Dendritic cell treated with granulocyte-macrophage colony-stimulating factor and Interleukin-4, amounts not matched to agents 40 ng/mL and 50 ng/mL, for 4 days (primary cell): ENCODE measurements at regions not wholly inside any gene's neighbourhood (a gene's known extent, or its start where the extent isn't known, plus 50 kb on each side); places are given as distances from the start of the nearest gene placed in this dataset.

Source experiments
- H3K27ac Mint-ChIP-seq: one replicate; pipeline ENCODE4 v1.8.0; 2022; ENCODE audit warnings: mild to moderate bottlenecking, mixed read lengths
- H3K27me3 Mint-ChIP-seq: one replicate; pipeline ENCODE4 v1.8.0; 2022; ENCODE audit warnings: mild to moderate bottlenecking, mixed read lengths
- H3K36me3 Mint-ChIP-seq: one replicate; pipeline ENCODE4 v1.8.0; 2022; ENCODE audit warnings: low read depth, mixed read lengths
- H3K4me1 Mint-ChIP-seq: one replicate; pipeline ENCODE4 v1.8.0; 2022; ENCODE audit warnings: low read depth, mixed read lengths
- H3K4me3 Mint-ChIP-seq: one replicate; pipeline ENCODE4 v1.8.0; 2022; ENCODE audit warnings: mild to moderate bottlenecking, moderate library complexity, mixed read lengths
- H3K9me3 Mint-ChIP-seq: one replicate; pipeline ENCODE4 v1.8.0; 2022; ENCODE audit warnings: mixed read lengths
- intact Hi-C: fragments of 100-400 bp; cut with micrococcal nuclease; formaldehyde crosslinking; loops from one replicate; pipeline ENCODE4 v1.15.0; 2022

DNA sequence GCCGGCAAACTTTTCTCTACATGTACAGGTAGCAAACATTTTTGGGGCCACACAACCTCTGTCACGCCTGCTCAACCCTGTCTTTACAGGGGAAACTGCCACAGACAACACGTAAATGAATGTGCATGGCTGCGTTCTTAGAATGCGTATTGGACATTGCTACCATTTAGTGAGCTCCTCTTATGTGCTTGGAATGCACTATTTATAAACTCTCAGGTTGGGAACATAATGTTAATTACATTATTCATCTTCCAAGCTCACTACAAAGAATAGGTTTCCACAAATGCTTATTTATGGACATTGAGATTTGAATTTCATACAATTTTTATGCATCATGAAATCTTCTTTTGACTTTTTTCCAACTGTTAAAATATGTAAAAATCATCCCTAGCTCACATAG lies 92.0 kb upstream of the RPS6KA2 start:
- Mint-ChIP-seq H3K27me3 (no peaks in the 10 kb centered on the region), H3K4me1 (no peaks in the 10 kb centered on the region), H3K36me3 (no peaks in the 10 kb centered on the region), H3K27ac (no peak overlapping the region), H3K4me3 (no peak overlapping the region), H3K9me3 (no peaks in the 10 kb centered on the region)
- intact Hi-C loops: no loop called here

GRCh38 chr6:166718516-166718915 lies 91.5 kb upstream of the RPS6KA2 start:
- H3K27me3 Mint-ChIP-seq: no peaks in the 10 kb centered on the region
- H3K36me3 Mint-ChIP-seq: no peaks in the 10 kb centered on the region
- H3K27ac Mint-ChIP-seq: no peak overlapping the region
- no peaks in the 10 kb centered on the region for H3K4me1 Mint-ChIP-seq
- H3K9me3 Mint-ChIP-seq: no peaks in the 10 kb centered on the region
- intact Hi-C loops: no loop called here
- H3K4me3 Mint-ChIP-seq: no peak overlapping the region

DNA sequence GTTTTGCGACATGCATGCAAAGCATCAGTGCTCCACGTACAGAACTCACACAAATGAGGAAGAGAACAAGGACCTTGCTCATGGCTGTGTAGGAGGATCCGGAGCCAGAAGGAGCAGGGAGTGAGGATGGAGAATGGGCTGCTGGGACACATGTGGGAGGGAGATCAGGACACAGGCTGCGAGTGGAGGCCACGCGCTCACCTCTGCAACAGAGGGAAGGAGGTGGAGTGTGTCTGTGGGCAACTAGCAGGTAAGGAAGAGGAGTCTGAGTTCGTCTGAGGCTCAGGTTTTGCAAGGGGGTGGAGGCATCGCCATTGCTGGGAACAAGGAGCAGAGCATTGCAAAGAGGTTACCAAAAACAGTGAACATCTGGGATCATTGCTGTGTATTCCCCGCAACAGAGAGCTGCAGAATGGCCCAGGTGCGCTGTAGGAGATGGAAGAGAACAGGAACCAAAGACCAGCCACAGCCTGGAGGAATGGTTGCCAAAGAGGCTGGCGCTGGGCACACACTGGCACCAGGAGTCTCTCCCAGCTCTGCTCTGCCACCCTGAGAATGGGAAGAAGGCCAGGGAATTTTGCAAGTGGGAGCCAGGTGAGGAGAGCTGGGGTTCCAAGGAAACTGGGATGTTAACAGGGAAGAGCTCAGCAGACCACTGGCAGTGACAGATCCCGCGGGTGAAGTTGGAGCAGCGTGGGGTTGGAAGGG lies 90.0 kb upstream of the RPS6KA2 start:
- no peaks in the 10 kb centered on the region for H3K4me1 Mint-ChIP-seq
- no peak overlapping the region for H3K4me3 Mint-ChIP-seq
- H3K36me3 Mint-ChIP-seq: no peaks in the 10 kb centered on the region
- no peak overlapping the region for H3K27ac Mint-ChIP-seq
- no peaks in the 10 kb centered on the region for H3K27me3 Mint-ChIP-seq
- intact Hi-C loops: no loop called here
- H3K9me3 Mint-ChIP-seq: no peaks in the 10 kb centered on the region

DNA sequence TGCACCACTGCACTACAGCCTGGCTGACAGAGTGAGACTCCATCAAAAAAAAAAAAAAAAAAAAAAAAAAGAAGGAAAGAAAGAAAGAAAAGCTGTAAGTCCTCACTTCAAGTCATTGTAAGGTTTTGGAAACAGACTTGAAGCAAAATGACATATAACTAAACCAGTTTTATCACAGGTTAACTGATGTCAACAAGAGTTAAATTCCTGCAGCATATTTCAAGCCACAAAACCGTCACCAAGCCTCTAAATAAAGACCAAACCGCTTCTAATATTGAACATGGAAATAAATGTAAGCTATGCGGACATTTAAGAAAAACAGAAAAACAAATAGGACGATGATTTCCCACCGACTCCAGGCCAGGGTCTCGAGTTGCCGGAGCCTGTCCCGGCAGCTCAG lies 88.9 kb upstream of the RPS6KA2 start:
- Mint-ChIP-seq H3K36me3 (no peaks in the 10 kb centered on the region), H3K9me3 (peaks cover 9% of the 10 kb centered on the region), H3K4me3 (no peak overlapping the region), H3K4me1 (no peaks in the 10 kb centered on the region), H3K27me3 (no peaks in the 10 kb centered on the region), H3K27ac (no peak overlapping the region)
- intact Hi-C loops: no loop called here

DNA sequence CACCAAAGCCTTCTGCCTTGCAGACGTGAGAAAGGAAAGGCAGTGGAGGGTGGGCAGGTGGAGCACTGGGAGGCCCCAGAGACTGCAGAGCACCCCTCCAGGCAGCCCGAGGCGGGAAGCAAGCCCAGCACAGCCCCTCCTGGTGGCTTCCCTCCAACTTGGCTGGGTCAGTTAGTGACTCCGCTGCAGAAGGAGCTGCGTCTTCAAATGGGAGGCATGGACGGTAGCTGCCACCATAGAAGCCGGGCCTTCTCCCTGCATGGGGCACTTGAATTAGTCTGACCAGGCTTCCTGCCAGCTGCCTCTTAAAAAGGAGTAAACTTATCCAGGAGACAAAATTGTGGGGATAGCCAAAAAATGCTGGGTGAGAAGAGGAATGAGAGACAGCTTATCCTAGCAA lies 88.0 kb upstream of the RPS6KA2 start:
- Mint-ChIP-seq H3K4me1 (no peaks in the 10 kb centered on the region), H3K4me3 (no peak overlapping the region), H3K27me3 (no peaks in the 10 kb centered on the region), H3K27ac (no peak overlapping the region), H3K9me3 (peaks cover 10% of the 10 kb centered on the region), H3K36me3 (no peaks in the 10 kb centered on the region)
- intact Hi-C loops: no loop called here

GRCh38 chr6:166714581-166714980 lies 87.5 kb upstream of the RPS6KA2 start:
- H3K27me3 Mint-ChIP-seq: no peaks in the 10 kb centered on the region
- H3K9me3 Mint-ChIP-seq: peaks cover 10% of the 10 kb centered on the region
- H3K4me3 Mint-ChIP-seq: no peak overlapping the region
- H3K4me1 Mint-ChIP-seq: no peaks in the 10 kb centered on the region
- no peak overlapping the region for H3K27ac Mint-ChIP-seq
- intact Hi-C loops: no loop called here
- no peaks in the 10 kb centered on the region for H3K36me3 Mint-ChIP-seq

- H3K4me3 Mint-ChIP-seq: no peak overlapping the region
- no peaks in the 10 kb centered on the region for H3K36me3 Mint-ChIP-seq
- H3K27ac Mint-ChIP-seq: no peak overlapping the region
- H3K4me1 Mint-ChIP-seq: no peaks in the 10 kb centered on the region
- no peaks in the 10 kb centered on the region for H3K27me3 Mint-ChIP-seq
- intact Hi-C loops: no loop called here
- peaks cover 10% of the 10 kb centered on the region for H3K9me3 Mint-ChIP-seq
Measured at GRCh38 chr6:166714187-166714510, 87.1 kb upstream of the RPS6KA2 start.

DNA sequence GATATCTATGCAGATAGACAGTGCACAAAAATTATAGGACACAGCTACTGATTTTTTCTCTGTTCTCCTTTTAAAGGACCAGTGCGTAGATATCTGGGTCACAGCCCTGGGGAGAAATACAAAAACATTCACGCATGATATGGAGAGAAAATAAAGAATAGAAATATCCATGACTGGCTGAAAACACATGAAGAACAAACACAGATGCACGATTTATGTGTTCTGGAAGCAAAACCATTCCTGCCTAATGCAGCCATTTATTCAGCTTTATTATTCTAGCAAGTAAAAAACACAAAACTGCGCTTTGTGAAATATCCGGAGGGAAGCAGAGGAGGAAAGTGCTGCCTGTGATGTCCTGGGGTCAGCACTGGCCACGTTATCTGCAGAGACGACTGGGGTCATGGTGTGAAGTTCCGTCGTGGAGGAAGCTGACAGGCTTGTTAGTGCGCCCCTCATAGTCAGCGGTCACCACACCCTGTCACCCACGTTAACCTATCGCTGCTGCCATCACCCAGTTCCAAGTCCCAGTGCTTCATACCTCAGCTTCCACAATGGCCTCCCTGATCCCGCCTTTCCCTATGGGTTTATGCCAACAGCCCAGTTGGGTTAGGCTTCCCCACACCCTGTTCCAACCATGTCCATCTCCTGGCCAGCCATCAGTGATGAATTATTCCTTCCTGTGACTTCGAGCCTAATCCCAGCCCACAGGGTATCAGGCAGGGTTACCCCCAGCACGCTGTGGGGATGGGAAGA lies 86.6 kb upstream of the RPS6KA2 start:
- Mint-ChIP-seq H3K4me1 (no peaks in the 10 kb centered on the region), H3K27ac (no peak overlapping the region), H3K4me3 (no peak overlapping the region), H3K9me3 (peaks cover 10% of the 10 kb centered on the region), H3K36me3 (no peaks in the 10 kb centered on the region), H3K27me3 (no peaks in the 10 kb centered on the region)
- intact Hi-C loops: no loop called here

- Mint-ChIP-seq H3K9me3 (peaks cover 10% of the 10 kb centered on the region), H3K4me3 (no peak overlapping the region), H3K27me3 (no peaks in the 10 kb centered on the region), H3K27ac (no peak overlapping the region), H3K4me1 (no peaks in the 10 kb centered on the region), H3K36me3 (no peaks in the 10 kb centered on the region)
- intact Hi-C loops: no loop called here
Measured at GRCh38 chr6:166712286-166713228, 85.5 kb upstream of the RPS6KA2 start.

GRCh38 chr6:166710084-166710483 lies 83.0 kb upstream of the RPS6KA2 start:
- intact Hi-C loops: no loop called here
- H3K4me3 Mint-ChIP-seq: no peak overlapping the region
- H3K27ac Mint-ChIP-seq: no peak overlapping the region
- H3K9me3 Mint-ChIP-seq: peaks cover 10% of the 10 kb centered on the region
- H3K4me1 Mint-ChIP-seq: peaks cover 8% of the 10 kb centered on the region
- H3K36me3 Mint-ChIP-seq: no peaks in the 10 kb centered on the region
- H3K27me3 Mint-ChIP-seq: no peaks in the 10 kb centered on the region

DNA sequence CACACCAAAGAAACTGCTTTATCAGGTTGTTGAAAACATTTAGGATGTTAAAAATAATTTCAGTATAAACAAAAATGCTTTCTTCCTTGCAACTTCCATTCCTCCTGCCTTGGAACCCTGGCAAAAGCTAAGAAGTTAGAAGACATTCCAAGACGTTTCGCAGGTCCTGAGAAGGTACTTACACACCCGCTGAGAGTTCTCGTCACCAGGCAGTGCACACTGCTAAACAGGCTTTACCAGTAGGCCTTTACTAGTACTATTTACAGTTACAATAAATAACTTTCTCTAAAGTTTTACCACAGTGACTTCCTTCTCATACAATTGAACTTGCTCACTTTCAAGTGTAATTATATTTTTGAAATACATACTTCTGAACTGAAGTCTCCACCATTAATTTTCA lies 81.4 kb upstream of the RPS6KA2 start:
- H3K27ac Mint-ChIP-seq: no peak overlapping the region
- intact Hi-C loops: no loop called here
- no peaks in the 10 kb centered on the region for H3K27me3 Mint-ChIP-seq
- H3K36me3 Mint-ChIP-seq: no peaks in the 10 kb centered on the region
- peaks cover 10% of the 10 kb centered on the region for H3K9me3 Mint-ChIP-seq
- H3K4me3 Mint-ChIP-seq: no peak overlapping the region
- peaks cover 8% of the 10 kb centered on the region for H3K4me1 Mint-ChIP-seq

GRCh38 chr6:166707045-166707444 lies 80.0 kb upstream of the RPS6KA2 start:
- H3K9me3 Mint-ChIP-seq: peaks cover 10% of the 10 kb centered on the region
- no peaks in the 10 kb centered on the region for H3K27me3 Mint-ChIP-seq
- intact Hi-C loops: no loop called here
- no peaks in the 10 kb centered on the region for H3K36me3 Mint-ChIP-seq
- peaks cover 8% of the 10 kb centered on the region for H3K4me1 Mint-ChIP-seq
- H3K27ac Mint-ChIP-seq: no peak overlapping the region
- H3K4me3 Mint-ChIP-seq: no peak overlapping the region

DNA sequence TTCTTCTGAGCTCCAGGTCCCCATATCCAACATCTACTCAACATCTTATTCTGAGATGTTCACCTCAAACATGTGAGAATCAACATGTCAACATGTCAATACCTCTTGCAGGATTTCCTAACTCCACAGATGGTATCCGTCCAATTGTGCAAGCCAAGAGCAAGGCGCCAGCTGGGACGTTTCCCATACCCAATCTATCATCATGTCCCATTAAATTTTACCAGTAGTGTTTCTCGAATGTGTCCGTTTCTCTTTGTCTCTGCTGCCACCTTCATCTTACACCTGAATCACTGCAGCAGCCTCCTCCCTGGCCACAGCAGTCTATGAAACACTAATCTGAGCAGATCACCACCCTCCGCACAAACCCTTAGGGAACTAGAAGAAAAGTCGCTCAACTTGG lies 78.0 kb upstream of the RPS6KA2 start:
- peaks cover 2% of the 10 kb centered on the region for H3K27me3 Mint-ChIP-seq
- no peaks in the 10 kb centered on the region for H3K36me3 Mint-ChIP-seq
- H3K4me1 Mint-ChIP-seq: peaks cover 8% of the 10 kb centered on the region
- intact Hi-C loops: no loop called here
- no peak overlapping the region for H3K27ac Mint-ChIP-seq
- no peak overlapping the region for H3K4me3 Mint-ChIP-seq
- H3K9me3 Mint-ChIP-seq: no peaks in the 10 kb centered on the region

DNA sequence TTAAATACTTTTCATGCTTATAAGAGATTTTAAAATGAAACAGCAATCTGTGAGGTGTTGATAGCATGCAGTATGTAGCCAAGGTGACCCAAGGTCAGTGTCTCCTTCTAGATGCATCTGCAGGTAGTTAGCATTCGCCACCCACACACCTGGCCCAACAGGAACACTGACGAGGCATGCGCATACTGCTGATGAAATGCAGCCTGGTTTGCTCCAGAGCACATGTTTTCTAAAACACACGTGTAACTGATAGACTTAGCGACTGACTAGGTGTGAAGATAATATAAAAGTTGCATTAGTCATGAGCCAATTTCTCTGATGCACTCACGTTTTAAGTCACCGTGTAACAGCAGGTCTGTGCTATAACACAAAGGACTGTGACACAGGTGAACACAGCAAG lies 77.1 kb upstream of the RPS6KA2 start:
- H3K27me3 Mint-ChIP-seq: peaks cover 2% of the 10 kb centered on the region
- no peak overlapping the region for H3K4me3 Mint-ChIP-seq
- H3K9me3 Mint-ChIP-seq: no peaks in the 10 kb centered on the region
- no peaks in the 10 kb centered on the region for H3K36me3 Mint-ChIP-seq
- no peak overlapping the region for H3K27ac Mint-ChIP-seq
- peaks cover 8% of the 10 kb centered on the region for H3K4me1 Mint-ChIP-seq
- intact Hi-C loops: no loop called here
